ENCODE measurements at regions not wholly inside any gene's neighbourhood (a gene's known extent, or its start where the extent isn't known, plus 50 kb on each side); places are given as distances from the start of the nearest gene placed in this dataset.

GRCh38 chr4:111031001-111031579 lies 408.2 kb upstream of the PITX2 start:
- no peak for DNase-seq (ENCODE audit: extremely low spot score)
- CTCF ChIA-PET, result no interaction called here
- POLR2A ChIA-PET, result no interaction called here

GRCh38 chr4:111031596-111031995 lies 408.7 kb upstream of the PITX2 start:
- CTCF ChIA-PET, result no interaction called here
- DNase-seq (ENCODE audit: extremely low spot score), result no peak
- TF ChIP-seq CTCF (IDR thresholded peaks at IDR 0.05; ENCODE audit: control extremely low read depth, extremely low read depth, low read depth, missing control alignments), result no peak
- POLR2A ChIA-PET, result no interaction called here

More at GRCh38 chr4:111031001-111031579, 408.2 kb upstream of the PITX2 start:
- TF ChIP-seq CTCF (IDR thresholded peaks at IDR 0.05; ENCODE audit: control extremely low read depth, extremely low read depth, low read depth, missing control alignments), result no peak

- ChIA-PET POLR2A (no interaction called here), CTCF (no interaction called here)
- TF ChIP-seq CTCF (IDR thresholded peaks at IDR 0.05; ENCODE audit: control extremely low read depth, extremely low read depth, low read depth, missing control alignments), result no peak
- no peak for DNase-seq (ENCODE audit: extremely low spot score)
These were observed 414.9 kb upstream of the PITX2 start for GRCh38 chr4:111037591-111038360.

GRCh38 chr4:111040904-111041303 lies 418.0 kb upstream of the PITX2 start:
- ChIA-PET POLR2A (no interaction called here), CTCF (interaction anchor here (0.8 kb wide), 1 partner anchor 13 kb away, joined by 3 read pairs; no protein-coding TSS in a partner anchor)
- DNase-seq (ENCODE audit: extremely low spot score), result no peak
- TF ChIP-seq CTCF (IDR thresholded peaks at IDR 0.05; ENCODE audit: control extremely low read depth, extremely low read depth, low read depth, missing control alignments), result no peak

- DNase-seq (ENCODE audit: extremely low spot score), result no peak
- ChIA-PET POLR2A (no interaction called here), CTCF (no interaction called here)
- no peak for TF ChIP-seq CTCF (IDR thresholded peaks at IDR 0.05; ENCODE audit: control extremely low read depth, extremely low read depth, low read depth, missing control alignments)
These were observed 420.4 kb upstream of the PITX2 start for GRCh38 chr4:111043286-111043685.

- CTCF ChIA-PET, result no interaction called here
- no peak for TF ChIP-seq CTCF (IDR thresholded peaks at IDR 0.05; ENCODE audit: control extremely low read depth, extremely low read depth, low read depth, missing control alignments)
These were observed 423.1 kb upstream of the PITX2 start for GRCh38 chr4:111045992-111046391.

More at GRCh38 chr4:111045992-111046391, 423.1 kb upstream of the PITX2 start:
- POLR2A ChIA-PET, result no interaction called here
- DNase-seq (ENCODE audit: extremely low spot score), result no peak
